ENCODE measurements at regions not wholly inside any gene's neighbourhood (a gene's known extent, or its start where the extent isn't known, plus 50 kb on each side); places are given as distances from the start of the nearest gene placed in this dataset.

GRCh38 chr5:84682531-84682930 is 297.9 kb upstream of the EDIL3 start (continued):
- TF ChIP-seq ARNT (IDR thresholded peaks at IDR 0.05) (no peak), ZNF230 (CRISPR knock-in tag; IDR thresholded peaks at IDR 0.05) (no peak)

DNA sequence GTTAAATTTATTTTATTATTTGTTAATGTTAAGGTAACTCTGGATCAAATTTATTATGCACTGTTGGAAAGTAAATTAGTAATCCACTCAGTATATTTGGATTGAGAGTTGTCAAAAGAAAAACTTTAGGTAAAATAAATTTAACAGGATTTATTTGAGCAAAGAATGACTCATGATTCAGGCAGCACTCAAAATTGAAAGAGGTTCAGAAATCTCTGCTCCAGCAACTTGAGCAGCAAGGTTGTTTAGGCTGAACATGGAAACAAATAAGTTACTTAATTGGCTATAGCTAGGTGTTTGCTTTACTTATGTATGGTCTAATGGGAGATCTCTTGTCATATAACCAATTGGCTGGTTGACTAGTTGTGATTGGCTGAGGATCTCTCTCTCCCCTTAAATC is 296.2 kb upstream of the EDIL3 start:
- Histone ChIP-seq H4K20me1 (ENCODE audit: insufficient read depth, low read length) (no peaks in the 10 kb centered on the region), H3K4me3 (replicated peaks in 1 of 3; ENCODE audit: insufficient read depth in 1 of 3, low read depth in 2 of 3, low read length in 3 of 3) (no peak overlapping the region), H3K4me2 (ENCODE audit: low read depth, low read length) (no peak overlapping the region), H3K79me2 (ENCODE audit: insufficient read depth, low read length) (no peaks in the 10 kb centered on the region), H3K27me3 (ENCODE audit: control insufficient read depth in 1 of 2, insufficient read depth in 2 of 2, low read length in 2 of 2) (no peaks in the 10 kb centered on the region), H3K4me1 (ENCODE audit: insufficient read depth, low read length) (no peaks in the 10 kb centered on the region), H3K36me3 (replicated peaks in 1 of 2; ENCODE audit: control insufficient read depth in 1 of 2, insufficient read depth in 2 of 2, low read length in 2 of 2) (no peaks in the 10 kb centered on the region), H3K27ac (ENCODE audit: extremely low read length, insufficient read depth, low read length) (no peak overlapping the region), H3K9ac (ENCODE audit: insufficient read depth, low read depth, low read length) (no peak overlapping the region), H2AFZ (ENCODE audit: low read length) (no peak overlapping the region), H3K9me3 (ENCODE audit: low read length) (no peaks in the 10 kb centered on the region)
- DNase-seq (ENCODE audit: low spot score) = no peak
- ChIA-PET POLR2A (no interaction called here), CTCF (ENCODE audit: low intra/inter-chr PET ratio, low total read pairs) (no interaction called here)
- no peak for FAIRE-seq
- BruUV-seq (replicated peaks) = no TSS peak
- in situ Hi-C loops (cut with HindIII; ENCODE audit: extremely low pct_ligation_motif_present, low pct_unique_long_range_greater_than_20kb) (no loop called here), intact Hi-C loops (cut with micrococcal nuclease; ENCODE audit: unreplicated experiment) (no loop called here)
- no peak for ATAC-seq
- TF ChIP-seq SNRNP70 (IDR thresholded peaks at IDR 0.05; ENCODE audit: low read depth, low read length) (no peak), CHCHD3 (CRISPR knock-in tag; IDR thresholded peaks at IDR 0.05) (no peak), MTERF4 (CRISPR knock-in tag; IDR thresholded peaks at IDR 0.05) (no peak), NFIB (CRISPR knock-in tag; IDR thresholded peaks at IDR 0.05; ENCODE audit: borderline replicate concordance) (no peak), ETV5 (CRISPR knock-in tag; IDR thresholded peaks at IDR 0.05; ENCODE audit: borderline replicate concordance) (no peak), ZNF782 (CRISPR knock-in tag; IDR thresholded peaks at IDR 0.05; ENCODE audit: borderline replicate concordance) (no peak), KLF6 (CRISPR knock-in tag; IDR thresholded peaks at IDR 0.05) (no peak), ZFAT (CRISPR knock-in tag; conservative IDR thresholded peaks at IDR 0.05) (no peak), RXRB (CRISPR knock-in tag; IDR thresholded peaks at IDR 0.05; ENCODE audit: borderline replicate concordance) (no peak), CC2D1A (CRISPR knock-in tag; IDR thresholded peaks at IDR 0.05) (no peak), RFXAP (CRISPR knock-in tag; IDR thresholded peaks at IDR 0.05; ENCODE audit: borderline replicate concordance) (no peak), MEF2D (CRISPR knock-in tag; IDR thresholded peaks at IDR 0.05) (no peak)
- TF ChIP-seq, protein P1, sequence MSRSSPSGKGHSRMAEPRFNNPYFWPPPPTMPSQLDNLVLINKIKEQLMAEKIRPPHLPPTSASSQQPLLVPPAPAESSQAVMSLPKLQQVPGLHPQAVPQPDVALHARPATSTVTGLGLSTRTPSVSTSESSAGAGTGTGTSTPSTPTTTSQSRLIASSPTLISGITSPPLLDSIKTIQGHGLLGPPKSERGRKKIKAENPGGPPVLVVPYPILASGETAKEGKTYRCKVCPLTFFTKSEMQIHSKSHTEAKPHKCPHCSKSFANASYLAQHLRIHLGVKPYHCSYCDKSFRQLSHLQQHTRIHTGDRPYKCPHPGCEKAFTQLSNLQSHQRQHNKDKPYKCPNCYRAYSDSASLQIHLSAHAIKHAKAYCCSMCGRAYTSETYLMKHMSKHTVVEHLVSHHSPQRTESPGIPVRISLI (CRISPR knock-in tag; IDR thresholded peaks at IDR 0.05; ENCODE audit: borderline replicate concordance) = no peak
- TF ChIP-seq, protein P2, sequence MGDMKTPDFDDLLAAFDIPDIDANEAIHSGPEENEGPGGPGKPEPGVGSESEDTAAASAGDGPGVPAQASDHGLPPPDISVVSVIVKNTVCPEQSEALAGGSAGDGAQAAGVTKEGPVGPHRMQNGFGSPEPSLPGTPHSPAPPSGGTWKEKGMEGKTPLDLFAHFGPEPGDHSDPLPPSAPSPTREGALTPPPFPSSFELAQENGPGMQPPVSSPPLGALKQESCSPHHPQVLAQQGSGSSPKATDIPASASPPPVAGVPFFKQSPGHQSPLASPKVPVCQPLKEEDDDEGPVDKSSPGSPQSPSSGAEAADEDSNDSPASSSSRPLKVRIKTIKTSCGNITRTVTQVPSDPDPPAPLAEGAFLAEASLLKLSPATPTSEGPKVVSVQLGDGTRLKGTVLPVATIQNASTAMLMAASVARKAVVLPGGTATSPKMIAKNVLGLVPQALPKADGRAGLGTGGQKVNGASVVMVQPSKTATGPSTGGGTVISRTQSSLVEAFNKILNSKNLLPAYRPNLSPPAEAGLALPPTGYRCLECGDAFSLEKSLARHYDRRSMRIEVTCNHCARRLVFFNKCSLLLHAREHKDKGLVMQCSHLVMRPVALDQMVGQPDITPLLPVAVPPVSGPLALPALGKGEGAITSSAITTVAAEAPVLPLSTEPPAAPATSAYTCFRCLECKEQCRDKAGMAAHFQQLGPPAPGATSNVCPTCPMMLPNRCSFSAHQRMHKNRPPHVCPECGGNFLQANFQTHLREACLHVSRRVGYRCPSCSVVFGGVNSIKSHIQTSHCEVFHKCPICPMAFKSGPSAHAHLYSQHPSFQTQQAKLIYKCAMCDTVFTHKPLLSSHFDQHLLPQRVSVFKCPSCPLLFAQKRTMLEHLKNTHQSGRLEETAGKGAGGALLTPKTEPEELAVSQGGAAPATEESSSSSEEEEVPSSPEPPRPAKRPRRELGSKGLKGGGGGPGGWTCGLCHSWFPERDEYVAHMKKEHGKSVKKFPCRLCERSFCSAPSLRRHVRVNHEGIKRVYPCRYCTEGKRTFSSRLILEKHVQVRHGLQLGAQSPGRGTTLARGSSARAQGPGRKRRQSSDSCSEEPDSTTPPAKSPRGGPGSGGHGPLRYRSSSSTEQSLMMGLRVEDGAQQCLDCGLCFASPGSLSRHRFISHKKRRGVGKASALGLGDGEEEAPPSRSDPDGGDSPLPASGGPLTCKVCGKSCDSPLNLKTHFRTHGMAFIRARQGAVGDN (CRISPR knock-in tag; IDR thresholded peaks at IDR 0.05) = no peak
- TF ChIP-seq, protein P3, sequence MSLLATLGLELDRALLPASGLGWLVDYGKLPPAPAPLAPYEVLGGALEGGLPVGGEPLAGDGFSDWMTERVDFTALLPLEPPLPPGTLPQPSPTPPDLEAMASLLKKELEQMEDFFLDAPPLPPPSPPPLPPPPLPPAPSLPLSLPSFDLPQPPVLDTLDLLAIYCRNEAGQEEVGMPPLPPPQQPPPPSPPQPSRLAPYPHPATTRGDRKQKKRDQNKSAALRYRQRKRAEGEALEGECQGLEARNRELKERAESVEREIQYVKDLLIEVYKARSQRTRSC (CRISPR knock-in tag; IDR thresholded peaks at IDR 0.05; ENCODE audit: low read depth) = no peak

Measured in HepG2 (cell line).